OCI-LY7 (cell line): ENCODE measurements at regions not wholly inside any gene's neighbourhood (a gene's known extent, or its start where the extent isn't known, plus 50 kb on each side); places are given as distances from the start of the nearest gene placed in this dataset.

ENCODE experiments used
- BruUV-seq: library from RNA; stranded (reverse); fragments of 400-500 nt; replicated peaks from 2 replicates; lab custom pipeline; 2021; lab: Mats Ljungman, UMichigan
- CTCF ChIA-PET: fragments of 300-600 bp; sonication (Branson Sonifier 250); formaldehyde crosslinking; loops from one replicate; lab custom pipeline; 2022; ENCODE audit warnings: antibody characterized with exemption; ENCODE audit not compliant: unreplicated experiment; lab: Charles Lee
- POLR2A ChIA-PET: fragments of 300-600 bp; sonication (Branson Sonifier 250); formaldehyde crosslinking; loops from one replicate; lab custom pipeline; 2022; ENCODE audit warnings: antibody characterized with exemption; lab: Charles Lee
- DNase-seq: peaks from one replicate; pipeline ENCODE4 v3.0.0-alpha.2; 2015; ENCODE audit warnings: low spot score
- H2AFZ ChIP-seq: fragments of 200-600 bp; sonication (generic), shearing (Covaris generic); 2 replicates; pipeline ENCODE4 v1.6.1; 2014; ENCODE audit warnings: mild to moderate bottlenecking, antibody characterized with exemption, low read length, moderate library complexity
- H3K27ac ChIP-seq: fragments of 200-600 bp; sonication (generic); 2 replicates; pipeline ENCODE4 v1.5.1; 2014; ENCODE audit warnings: mixed run types, low read depth, mild to moderate bottlenecking, moderate library complexity, low read length, inconsistent platforms; ENCODE audit not compliant: poor library complexity, severe bottlenecking
- H3K36me3 ChIP-seq: fragments of 200-600 bp; sonication (generic); 2 replicates; pipeline ENCODE4 v1.6.1; 2014; ENCODE audit warnings: mild to moderate bottlenecking, antibody characterized with exemption, low read length, moderate library complexity, mixed read lengths; ENCODE audit not compliant: insufficient read depth
- H3K4me1 ChIP-seq: fragments of 200-600 bp; sonication (generic); 2 replicates; pipeline ENCODE4 v1.5.1; 2014; ENCODE audit warnings: mild to moderate bottlenecking, low read length; ENCODE audit not compliant: insufficient read depth, poor library complexity, severe bottlenecking
- H3K4me2 ChIP-seq: fragments of 200-600 bp; sonication (generic); 2 replicates; pipeline ENCODE4 v1.6.1; 2014; ENCODE audit warnings: mild to moderate bottlenecking, low read length
- H3K4me3 ChIP-seq: fragments of 200-600 bp; sonication (generic); 2 replicates; pipeline ENCODE4 v1.5.1; 2014; ENCODE audit warnings: mild to moderate bottlenecking, low read depth, low read length; ENCODE audit not compliant: poor library complexity, severe bottlenecking
- H3K79me2 ChIP-seq: fragments of 200-600 bp; sonication (generic); 2 replicates; pipeline ENCODE4 v1.6.1; 2016; ENCODE audit warnings: low read depth, mild to moderate bottlenecking, low read length, moderate library complexity, mixed read lengths; ENCODE audit not compliant: insufficient read depth
- H3K9me2 ChIP-seq: fragments of 200-600 bp; sonication (generic); 2 replicates; pipeline ENCODE4 v1.6.1; 2016; ENCODE audit warnings: mild to moderate bottlenecking, low read length, mixed read lengths; ENCODE audit not compliant: insufficient read depth
- H3K9me3 ChIP-seq: fragments of 200-600 bp; sonication (generic); 2 replicates; pipeline ENCODE4 v1.6.1; 2014; ENCODE audit warnings: mild to moderate bottlenecking, mixed run types, low read length, mixed read lengths
- H4K20me1 ChIP-seq: fragments of 200-600 bp; sonication (generic); 2 replicates; pipeline ENCODE4 v1.6.1; 2014; ENCODE audit warnings: mild to moderate bottlenecking, antibody characterized with exemption, low read length, moderate library complexity, mixed read lengths; ENCODE audit not compliant: insufficient read depth
- EZH2phosphoT487 ChIP-seq: fragments of 200-600 bp; sonication (generic); IDR thresholded peaks from 2 replicates; pipeline ENCODE4 v1.6.1; 2018; ENCODE audit warnings: low read depth, borderline replicate concordance, mild to moderate bottlenecking, mixed run types, antibody characterized with exemption, low read length, moderate library complexity, mixed read lengths
- intact Hi-C: fragments of 100-400 bp; cut with micrococcal nuclease; formaldehyde crosslinking; loops from one replicate; pipeline ENCODE4 v1.10.0; 2022; ENCODE audit not compliant: unreplicated experiment
- TF ChIP-seq, protein P1 (sequence below): fragments of 200-600 bp; sonication (generic); conservative IDR thresholded peaks from 2 replicates; pipeline ENCODE4 v1.5.1; 2014; ENCODE audit warnings: mild to moderate bottlenecking, antibody characterized with exemption, low read length, moderate library complexity, mixed read lengths

DNA sequence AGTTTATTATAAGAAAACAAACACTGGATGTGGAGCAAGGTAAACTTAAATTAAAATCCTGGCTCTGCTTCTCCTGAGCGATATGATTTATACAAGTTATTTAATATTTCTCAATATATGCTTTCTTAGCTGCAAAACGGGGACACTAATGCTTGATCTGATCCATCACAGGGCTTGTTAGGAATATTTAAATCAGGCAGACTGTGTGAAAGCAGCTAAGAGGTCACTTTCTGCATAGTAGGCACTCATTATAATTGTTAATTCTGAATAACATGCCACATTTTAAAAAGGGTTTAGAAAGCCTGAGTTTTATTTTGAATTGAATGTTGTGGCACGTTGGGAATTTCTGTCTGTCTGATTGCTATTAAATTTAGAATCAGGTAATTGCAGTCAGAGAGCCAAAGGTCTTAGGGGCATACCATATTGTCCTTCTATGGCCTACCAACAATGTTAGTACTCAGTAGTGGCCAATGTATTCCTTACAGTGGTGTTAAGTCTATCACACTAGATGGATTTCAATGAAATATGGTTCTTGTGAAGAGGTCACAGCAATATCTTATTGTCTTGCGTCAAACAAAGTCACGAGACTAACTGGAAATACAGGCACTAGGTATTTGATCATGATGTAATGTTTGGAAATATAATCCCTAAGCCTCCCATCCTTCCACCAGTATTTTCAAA, 890.0 kb upstream of the CDH8 start:
- Histone ChIP-seq H3K27ac (no peak overlapping the region), H3K4me3 (no peak overlapping the region), H3K4me1 (no peaks in the 10 kb centered on the region), H3K79me2 (no peaks in the 10 kb centered on the region), H3K4me2 (no peak overlapping the region), H4K20me1 (no peaks in the 10 kb centered on the region), H3K36me3 (no peaks in the 10 kb centered on the region), H3K9me2 (no peaks in the 10 kb centered on the region), H2AFZ (no peak overlapping the region), H3K9me3 (no peaks in the 10 kb centered on the region)
- BruUV-seq, result no TSS peak
- intact Hi-C loops, result no loop called here
- DNase-seq, result no peak
- TF ChIP-seq, protein P1, sequence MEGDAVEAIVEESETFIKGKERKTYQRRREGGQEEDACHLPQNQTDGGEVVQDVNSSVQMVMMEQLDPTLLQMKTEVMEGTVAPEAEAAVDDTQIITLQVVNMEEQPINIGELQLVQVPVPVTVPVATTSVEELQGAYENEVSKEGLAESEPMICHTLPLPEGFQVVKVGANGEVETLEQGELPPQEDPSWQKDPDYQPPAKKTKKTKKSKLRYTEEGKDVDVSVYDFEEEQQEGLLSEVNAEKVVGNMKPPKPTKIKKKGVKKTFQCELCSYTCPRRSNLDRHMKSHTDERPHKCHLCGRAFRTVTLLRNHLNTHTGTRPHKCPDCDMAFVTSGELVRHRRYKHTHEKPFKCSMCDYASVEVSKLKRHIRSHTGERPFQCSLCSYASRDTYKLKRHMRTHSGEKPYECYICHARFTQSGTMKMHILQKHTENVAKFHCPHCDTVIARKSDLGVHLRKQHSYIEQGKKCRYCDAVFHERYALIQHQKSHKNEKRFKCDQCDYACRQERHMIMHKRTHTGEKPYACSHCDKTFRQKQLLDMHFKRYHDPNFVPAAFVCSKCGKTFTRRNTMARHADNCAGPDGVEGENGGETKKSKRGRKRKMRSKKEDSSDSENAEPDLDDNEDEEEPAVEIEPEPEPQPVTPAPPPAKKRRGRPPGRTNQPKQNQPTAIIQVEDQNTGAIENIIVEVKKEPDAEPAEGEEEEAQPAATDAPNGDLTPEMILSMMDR, result no peak
- TF ChIP-seq EZH2phosphoT487, result no peak
- ChIA-PET CTCF (no interaction called here), POLR2A (no interaction called here)

- H3K36me3 ChIP-seq, result no peaks in the 10 kb centered on the region
- no peak for DNase-seq
- H4K20me1 ChIP-seq, result no peaks in the 10 kb centered on the region
- intact Hi-C loops, result no loop called here
- H3K4me1 ChIP-seq, result no peaks in the 10 kb centered on the region
- no peaks in the 10 kb centered on the region for H3K9me2 ChIP-seq
- no peak overlapping the region for H3K27ac ChIP-seq
- ChIA-PET POLR2A (no interaction called here), CTCF (no interaction called here)
- TF ChIP-seq, protein P1, result no peak
- no peak for TF ChIP-seq EZH2phosphoT487
- no TSS peak for BruUV-seq
- H3K4me3 ChIP-seq, result no peak overlapping the region
- no peaks in the 10 kb centered on the region for H3K9me3 ChIP-seq
- no peak overlapping the region for H3K4me2 ChIP-seq
- no peaks in the 10 kb centered on the region for H3K79me2 ChIP-seq
- no peak overlapping the region for H2AFZ ChIP-seq
Observed at GRCh38 chr16:62921904-62922303, 885.7 kb upstream of the CDH8 start.

- intact Hi-C loops, result no loop called here
- H3K4me1 ChIP-seq, result no peaks in the 10 kb centered on the region
- no peak for TF ChIP-seq EZH2phosphoT487
- TF ChIP-seq, protein P1, result no peak
- H3K9me3 ChIP-seq, result no peaks in the 10 kb centered on the region
- no peaks in the 10 kb centered on the region for H4K20me1 ChIP-seq
- DNase-seq, result no peak
- H2AFZ ChIP-seq, result no peak overlapping the region
- BruUV-seq, result no TSS peak
- CTCF ChIA-PET, result no interaction called here
- H3K9me2 ChIP-seq, result no peaks in the 10 kb centered on the region
- POLR2A ChIA-PET, result no interaction called here
- no peak overlapping the region for H3K27ac ChIP-seq
- H3K79me2 ChIP-seq, result no peaks in the 10 kb centered on the region
- no peak overlapping the region for H3K4me2 ChIP-seq
- no peak overlapping the region for H3K4me3 ChIP-seq
- no peaks in the 10 kb centered on the region for H3K36me3 ChIP-seq
Observed at GRCh38 chr16:62913924-62914323, 877.7 kb upstream of the CDH8 start.
